Pons (tissue), 1 donor: ENCODE measurements at regions not wholly inside any gene's neighbourhood (a gene's known extent, or its start where the extent isn't known, plus 50 kb on each side); places are given as distances from the start of the nearest gene placed in this dataset.
A peak's percentile ranks its signal among the peaks of the same experiment; 100 is the strongest.
"Not testable (repeated sequence)": the region's sequence is repeated elsewhere in the genome, so short reads cannot be mapped to it uniquely, and the experiment has no call there.

Experiments used
- DNase-seq: peaks from one replicate; pipeline ENCODE4 v3.0.0-alpha.2; 2016; ENCODE audit warnings: low spot score

DNA sequence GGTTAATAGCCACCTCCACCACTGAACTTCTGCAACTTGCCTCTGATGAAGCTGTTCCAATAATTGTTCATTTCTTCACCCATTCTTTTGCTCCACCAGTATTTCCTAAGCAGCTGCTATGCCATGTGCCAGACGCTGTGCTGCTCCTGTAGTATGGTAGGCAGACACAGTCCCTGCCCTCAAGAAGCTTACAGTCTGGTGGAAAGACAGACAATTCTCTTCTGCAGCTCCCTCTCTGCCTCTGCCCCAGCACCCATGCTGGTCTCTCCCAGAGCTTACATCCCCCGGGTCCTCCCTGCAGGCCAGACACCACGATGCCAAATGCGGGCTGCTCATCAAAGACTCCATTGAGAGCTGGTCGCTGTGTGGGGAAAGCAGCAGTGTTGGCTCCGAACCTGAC, 111.6 kb upstream of the ESRRB start:
- DNase-seq: no peak

DNA sequence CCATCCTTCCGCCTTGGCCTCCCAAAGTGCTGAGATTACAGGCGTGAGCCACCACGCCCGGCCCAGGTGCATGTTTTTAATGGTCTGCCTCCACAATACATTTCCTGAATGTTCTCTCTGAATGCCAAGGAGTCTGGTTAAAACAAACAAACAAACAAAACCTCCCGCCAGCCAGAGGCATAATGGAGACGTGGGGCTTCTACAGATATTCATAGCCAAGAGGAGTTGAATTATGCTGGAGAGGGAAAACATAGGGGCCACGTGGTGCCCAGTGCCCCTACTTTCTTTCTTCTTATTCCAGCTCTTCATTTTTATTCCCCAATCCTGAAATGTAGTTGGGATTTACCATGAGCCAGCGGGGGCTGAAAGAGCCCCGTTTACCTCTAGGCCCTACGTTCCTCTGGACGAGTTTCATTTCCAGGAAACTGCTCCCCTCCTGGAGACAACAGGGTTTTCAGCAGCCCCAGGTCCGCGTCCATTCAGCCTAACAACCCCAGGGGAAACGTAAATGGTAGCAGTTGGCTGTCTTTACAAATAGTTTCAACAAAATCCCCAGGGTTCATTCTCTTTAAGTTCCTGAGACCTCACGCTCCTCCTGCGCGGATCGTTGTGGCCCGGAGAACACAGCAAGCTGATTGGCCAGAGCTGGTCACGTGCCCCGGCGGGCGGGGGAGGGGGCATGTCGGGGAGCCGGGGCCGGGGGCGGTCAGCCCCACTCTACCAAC, 108.5 kb upstream of the ESRRB start:
- DNase-seq: peak; percentile 39

DNA sequence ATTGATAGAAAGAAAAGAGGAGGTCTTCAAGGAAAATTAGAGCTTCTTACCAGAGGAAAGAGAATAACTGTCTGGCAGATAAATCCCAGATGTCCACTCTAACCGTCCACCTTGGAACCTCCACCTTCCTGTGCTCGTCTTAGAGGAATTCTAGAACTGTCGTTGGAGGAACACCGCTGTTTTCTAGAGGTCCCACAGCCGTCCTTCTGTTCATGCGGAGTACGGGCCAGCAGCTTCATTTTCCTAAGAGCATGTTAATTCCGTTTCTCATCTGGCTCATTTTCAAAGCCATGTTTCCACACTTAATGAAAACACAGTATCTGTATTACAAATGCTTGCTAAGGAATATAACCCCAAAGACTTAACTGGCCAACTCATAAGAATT, 107.9 kb upstream of the ESRRB start:
- no peak for DNase-seq

GRCh38 chr14:76268700-76269099, 107.2 kb upstream of the ESRRB start:
- DNase-seq: no peak

DNA sequence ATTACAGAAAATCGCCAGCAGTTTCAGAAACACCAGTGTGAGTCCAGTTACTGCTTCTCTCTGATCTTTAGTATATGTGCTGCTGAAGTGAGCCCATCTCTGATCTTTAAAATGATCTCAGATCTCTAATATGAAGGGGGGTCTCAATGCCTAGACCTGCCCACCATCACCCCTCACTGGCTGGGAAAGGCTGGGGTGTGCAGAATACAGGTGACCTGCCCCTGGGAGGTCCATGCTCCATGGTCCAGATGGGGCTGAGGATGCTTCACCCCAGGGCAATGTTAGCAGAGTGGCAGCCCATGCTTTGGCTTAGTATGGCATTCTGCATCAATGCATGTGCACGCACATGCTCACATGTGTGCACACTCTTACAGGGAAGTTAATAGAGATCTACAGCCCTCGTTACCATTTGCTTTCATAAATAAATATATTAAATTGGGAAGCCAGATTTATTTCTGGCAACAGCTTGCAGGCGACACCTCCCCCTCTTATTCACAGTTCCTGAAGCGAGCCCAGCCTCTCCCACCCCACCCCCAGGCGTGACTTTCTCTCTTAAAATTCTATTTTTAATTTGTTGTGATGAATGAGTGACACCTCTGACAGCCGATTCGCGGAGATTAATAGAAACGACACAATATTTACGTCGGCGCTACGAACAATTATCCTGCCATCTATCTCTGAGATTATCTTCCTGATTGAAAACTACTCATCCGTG, 104.7 kb upstream of the ESRRB start:
- no peak for DNase-seq

GRCh38 chr14:76272349-76272748, 103.6 kb upstream of the ESRRB start:
- DNase-seq: no peak

GRCh38 chr14:76272774-76273173, 103.2 kb upstream of the ESRRB start:
- no peak for DNase-seq

DNA sequence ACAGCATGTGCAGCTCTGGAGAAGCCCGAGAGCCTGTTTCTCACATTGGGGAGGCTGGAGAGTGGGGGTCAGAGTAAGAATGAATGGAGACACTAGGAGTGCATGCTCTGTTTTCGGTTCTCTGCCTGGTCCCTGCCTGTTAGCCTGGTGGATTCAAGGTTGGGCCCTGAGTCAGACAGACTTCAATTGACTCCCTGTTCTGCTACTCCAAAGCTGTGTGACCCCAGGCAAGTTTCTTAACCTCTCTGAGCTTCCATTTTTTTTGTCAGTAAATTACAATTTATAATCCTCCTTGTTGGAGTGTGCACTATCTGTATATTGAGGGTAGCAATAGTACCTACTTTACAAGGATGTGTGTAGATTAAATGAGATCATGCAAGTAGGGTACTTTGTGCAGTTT, 102.6 kb upstream of the ESRRB start:
- no peak for DNase-seq

GRCh38 chr14:76274324-76274723, 101.6 kb upstream of the ESRRB start:
- DNase-seq: no peak

DNA sequence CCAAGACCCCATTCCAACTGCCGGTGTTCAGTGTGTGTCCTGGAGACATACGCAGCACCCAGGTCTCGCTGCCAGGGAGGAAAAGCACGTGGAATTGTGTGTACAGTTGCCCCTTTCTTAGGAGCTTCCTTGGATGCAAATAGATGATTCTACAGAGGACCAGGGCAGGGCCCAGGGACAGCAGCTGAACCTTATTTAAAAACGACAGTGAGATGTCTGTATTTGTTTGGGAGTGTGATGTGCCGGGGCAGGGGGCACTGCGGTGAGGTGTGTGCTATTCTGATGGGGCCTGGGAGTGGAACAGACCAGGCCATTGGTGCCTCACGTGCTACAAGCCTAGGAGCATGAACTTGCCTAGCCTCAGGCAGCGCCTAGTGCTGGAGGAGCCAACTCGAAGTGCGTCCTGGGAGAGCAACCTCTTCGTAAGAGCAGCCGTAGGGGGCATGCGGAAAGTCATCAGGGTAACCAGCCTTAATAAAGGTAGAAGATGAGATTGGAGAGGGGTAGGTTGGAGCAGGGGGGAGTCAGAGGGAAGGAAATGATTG, 98.3 kb upstream of the ESRRB start:
- no peak for DNase-seq

DNA sequence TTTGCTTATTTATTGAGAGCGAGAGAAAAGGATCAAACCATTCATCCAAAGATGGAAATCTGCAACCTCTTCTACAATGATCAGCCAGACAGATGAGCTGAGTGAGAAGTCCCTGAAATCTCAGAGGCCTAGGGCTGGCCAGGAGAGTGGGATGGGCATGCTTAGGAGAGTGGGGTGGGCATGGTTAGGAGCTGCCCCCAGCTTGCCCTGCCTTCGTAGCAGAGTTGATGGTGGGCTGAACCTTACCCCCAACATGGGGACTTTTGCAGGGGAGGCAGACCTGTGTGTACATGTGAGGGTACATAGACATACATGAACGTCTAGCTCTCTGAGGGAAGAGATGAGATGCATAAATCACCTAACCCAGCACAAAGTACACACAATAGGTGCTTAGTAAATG, 95.7 kb upstream of the ESRRB start:
- DNase-seq: no peak

DNA sequence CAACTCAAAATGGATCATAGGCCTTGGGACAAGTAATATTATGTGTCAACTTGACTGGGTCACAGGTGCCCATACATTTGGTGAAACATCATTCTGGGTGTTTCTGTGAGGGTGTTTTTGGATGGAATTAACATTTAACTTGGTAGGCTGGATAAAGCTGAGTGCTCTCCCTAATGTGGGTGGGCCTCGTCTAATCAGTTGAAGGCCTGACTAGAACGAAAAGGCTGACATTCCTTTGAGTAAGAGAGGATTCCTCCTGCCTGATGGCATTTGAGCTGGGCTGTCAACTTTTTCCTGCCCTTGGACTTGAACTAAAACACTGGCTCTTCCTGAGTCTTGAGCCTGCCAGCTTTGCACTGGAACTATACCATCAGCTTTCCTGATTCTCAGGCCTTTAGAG, 93.4 kb upstream of the ESRRB start:
- no peak for DNase-seq

DNA sequence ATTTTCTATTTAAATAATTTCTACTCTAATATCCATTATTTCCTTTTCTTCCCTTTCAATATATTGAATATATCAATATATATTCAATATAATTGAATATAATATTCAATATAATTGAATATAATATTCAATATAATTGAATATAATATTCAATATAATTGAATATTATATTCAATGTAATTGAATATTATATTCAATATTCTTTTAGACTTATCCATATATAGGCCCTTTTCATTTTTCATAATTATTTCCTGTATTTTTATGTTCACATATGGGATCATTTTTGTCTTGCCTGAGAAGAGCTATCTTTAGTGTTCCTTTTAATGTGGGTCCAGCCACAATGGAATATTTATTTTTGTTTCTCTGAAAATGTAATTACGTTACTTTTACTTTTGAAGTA, 88.9 kb upstream of the ESRRB start:
- no peak for DNase-seq

GRCh38 chr14:76289276-76289675, 86.7 kb upstream of the ESRRB start:
- DNase-seq: no peak

DNA sequence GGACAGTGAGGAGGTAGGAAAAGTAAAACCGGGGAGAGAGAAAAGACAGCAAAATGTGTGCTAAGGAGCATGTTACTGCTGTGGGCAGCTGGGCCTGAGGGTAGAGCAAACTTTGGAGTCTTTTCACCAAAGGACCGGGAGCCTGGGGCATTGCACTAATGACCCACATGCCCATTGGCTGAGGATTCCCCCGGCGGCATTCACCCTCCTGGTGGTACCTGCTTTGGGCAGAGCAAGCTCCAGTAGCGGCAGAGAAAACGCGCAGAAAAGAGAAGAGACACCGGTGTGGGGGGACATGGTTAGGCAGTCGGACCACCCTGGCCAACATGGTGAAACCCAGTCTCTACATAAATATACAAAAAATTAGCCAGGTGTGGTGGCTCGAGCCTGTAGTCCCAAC, 83.4 kb upstream of the ESRRB start:
- DNase-seq: no peak

DNA sequence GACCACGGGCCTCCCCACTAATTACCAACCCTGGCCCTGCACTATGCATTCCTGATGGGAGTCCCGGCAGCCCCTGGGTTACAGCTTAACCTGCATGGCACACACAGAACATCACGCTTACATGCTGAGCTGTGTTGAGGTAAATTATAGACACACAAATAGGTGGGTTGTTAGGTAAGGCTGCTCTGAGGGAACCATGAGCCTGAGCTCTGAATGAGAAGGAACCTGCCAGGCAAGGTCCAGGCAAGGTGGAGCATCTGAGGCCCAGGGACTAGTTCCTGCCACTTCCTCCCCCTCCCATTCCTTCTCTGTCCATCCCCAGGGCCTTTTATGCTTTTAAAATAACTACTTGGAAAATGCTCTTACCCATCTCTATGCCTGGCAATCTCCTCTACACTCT, 82.7 kb upstream of the ESRRB start:
- DNase-seq: no peak

DNA sequence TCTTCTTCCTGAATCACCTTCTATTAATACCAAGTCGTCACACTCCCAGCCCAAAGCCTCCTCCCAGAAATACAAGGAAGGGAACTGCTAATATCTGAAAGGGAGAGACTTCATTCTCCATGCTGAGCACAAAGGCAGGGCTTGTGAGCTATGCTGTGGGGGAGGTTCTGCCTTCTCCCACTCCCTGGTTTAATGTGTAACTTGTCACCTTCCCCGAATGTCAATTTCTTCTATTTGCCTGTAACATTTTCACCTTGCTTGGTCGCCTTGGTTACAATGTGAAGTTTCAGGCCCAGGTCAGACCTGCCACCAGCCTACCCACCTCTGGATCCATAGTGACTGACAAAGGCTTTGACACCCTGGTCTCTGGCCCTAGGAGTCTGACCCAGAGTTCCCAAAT, 82.0 kb upstream of the ESRRB start:
- no peak for DNase-seq

- DNase-seq: no peak
Observed at GRCh38 chr14:76294876-76295275, 81.1 kb upstream of the ESRRB start.

DNA sequence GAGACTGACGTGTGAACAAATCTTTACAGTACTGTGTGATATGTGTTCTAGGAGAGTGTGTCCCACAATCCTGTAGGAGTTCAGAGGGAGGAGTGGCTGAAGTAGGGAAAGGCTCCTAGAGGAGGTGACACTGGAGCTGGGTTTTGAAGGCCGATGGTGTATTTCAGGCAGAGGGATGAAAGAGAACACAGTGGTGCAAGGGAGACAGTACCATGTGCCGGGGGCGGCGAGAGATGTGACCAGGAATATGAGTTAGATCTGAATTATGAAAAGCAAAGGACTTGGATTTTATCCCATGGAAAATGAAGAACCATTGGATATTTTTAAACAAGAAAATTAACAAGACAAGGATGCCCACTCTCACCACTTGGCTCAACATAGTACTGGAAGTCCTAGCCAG, 77.0 kb upstream of the ESRRB start:
- DNase-seq: no peak

- DNase-seq: not testable (repeated sequence)
Observed at GRCh38 chr14:76303188-76303587, 72.7 kb upstream of the ESRRB start.

DNA sequence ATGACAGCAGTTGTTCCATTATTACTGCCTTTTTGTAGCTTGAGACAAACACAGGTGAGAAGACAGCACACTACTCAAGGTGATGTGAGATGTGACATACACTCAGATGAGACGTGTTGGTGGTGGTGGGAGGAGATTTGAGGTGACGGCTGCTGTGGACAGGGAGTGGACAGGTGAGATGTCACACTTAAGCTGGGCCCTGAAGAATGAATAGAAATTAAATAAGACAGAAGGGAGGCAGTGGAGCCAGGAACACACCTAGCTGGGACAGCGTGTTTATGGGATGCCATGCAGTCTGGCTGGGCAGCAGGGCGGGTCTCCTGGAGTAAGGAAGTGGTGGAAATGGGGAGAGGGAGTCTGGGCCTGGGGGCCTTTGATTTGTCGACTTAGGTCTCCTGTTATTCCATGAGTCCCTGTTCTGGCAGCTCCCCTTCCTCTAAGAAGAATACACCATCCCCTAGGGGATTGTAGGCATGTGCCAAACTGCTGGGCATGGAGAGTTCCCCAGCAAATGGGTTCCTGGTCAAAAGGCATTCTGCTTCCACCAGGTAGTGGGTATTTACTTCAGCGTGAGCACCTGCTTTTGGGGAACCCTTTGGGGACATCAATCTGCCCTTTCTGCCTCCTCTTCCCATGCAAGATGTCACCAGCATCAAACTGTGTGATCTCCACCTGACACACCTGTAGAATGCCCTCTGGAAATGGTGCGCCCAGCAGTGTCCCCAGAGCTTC, 71.2 kb upstream of the ESRRB start:
- DNase-seq: no peak

DNA sequence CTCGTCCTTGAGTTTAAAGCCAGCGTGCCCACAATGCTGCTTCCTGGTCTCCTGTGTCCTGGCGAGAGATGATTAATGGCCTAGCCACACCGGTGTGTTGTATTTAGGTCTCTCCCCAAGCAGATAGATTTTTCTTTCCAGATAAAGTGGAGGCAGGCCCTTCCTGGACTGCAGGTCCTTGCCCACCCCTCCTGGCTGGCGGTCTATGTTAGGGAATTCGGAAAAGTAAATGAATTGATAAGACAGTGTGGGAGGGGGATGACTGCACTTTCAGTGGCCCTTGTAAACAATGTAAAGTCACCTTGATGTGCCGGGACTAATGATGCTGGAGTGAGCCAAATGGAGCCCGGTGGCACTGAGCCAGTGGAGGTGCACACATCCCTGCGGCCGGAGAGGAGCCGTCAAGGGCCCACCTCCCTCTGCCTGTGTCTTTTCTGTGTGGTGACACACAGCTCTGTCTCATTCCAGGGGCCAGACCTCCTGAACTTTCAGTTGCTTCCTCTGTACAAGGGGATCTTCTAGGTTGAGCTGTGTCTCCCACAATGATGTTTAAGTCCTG, 70.6 kb upstream of the ESRRB start:
- no peak for DNase-seq

GRCh38 chr14:76306131-76306530, 69.8 kb upstream of the ESRRB start:
- no peak for DNase-seq
